Upper lobe of left lung (tissue), 4 donors: ENCODE measurements at regions not wholly inside any gene's neighbourhood (a gene's known extent, or its start where the extent isn't known, plus 50 kb on each side); places are given as distances from the start of the nearest gene placed in this dataset.

Source experiments
- CTCF ChIP-seq, 6 experiments: fragments of 450-650 bp in 4 of 6; fragments of 200-600 bp in 2 of 6; sonication (generic) in 2 of 6; IDR thresholded peaks; one replicate each; pipeline ENCODE4 v1.5.1; 2016 to 2019; ENCODE audit warnings: antibody characterized with exemption in 6 of 6
- EP300 ChIP-seq, 4 donors: sonication (generic); formaldehyde crosslinking; IDR thresholded peaks; one replicate each; pipeline ENCODE4 v1.5.1; 2017; ENCODE audit warnings: antibody characterized with exemption in 4 of 4, control low read depth in 2 of 4
- POLR2A ChIP-seq, 4 donors: fragments of 450-650 bp; IDR thresholded peaks; one replicate each; pipeline ENCODE4 v1.5.1; 2016 to 2017; ENCODE audit warnings: antibody characterized with exemption in 4 of 4, mild to moderate bottlenecking in 2 of 4
- POLR2AphosphoS5 ChIP-seq, 2 donors: sonication (generic); formaldehyde crosslinking; IDR thresholded peaks; one replicate each; pipeline ENCODE4 v1.5.1; 2017; ENCODE audit warnings: antibody characterized with exemption in 2 of 2

DNA sequence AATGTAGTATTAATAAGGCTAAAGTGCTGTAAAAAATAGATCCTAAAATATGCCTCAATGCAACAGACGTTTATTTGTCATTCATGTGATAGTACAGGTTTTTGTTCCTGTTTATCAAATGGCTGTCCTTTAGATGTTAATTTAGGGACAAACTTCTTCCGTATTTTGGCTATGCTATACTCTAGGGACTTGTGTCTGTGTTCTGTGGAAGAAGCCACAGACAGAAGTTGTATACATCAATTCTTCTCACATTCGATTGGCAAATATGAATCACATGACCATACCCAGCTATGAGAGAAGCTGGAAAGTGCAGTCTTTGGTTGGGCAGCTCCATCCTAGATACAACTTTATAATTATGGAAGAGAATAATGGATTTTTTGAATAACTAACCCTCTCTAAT, 232.7 kb upstream of the SNX7 start:
- TF ChIP-seq POLR2A (IDR thresholded peaks at IDR 0.05) (no peak), CTCF (IDR thresholded peaks at IDR 0.05) (no peak), EP300 (IDR thresholded peaks at IDR 0.05) (no peak), POLR2AphosphoS5 (IDR thresholded peaks at IDR 0.05) (no peak)
